ACC112 (cell line): ENCODE measurements at regions not wholly inside any gene's neighbourhood (a gene's known extent, or its start where the extent isn't known, plus 50 kb on each side); places are given as distances from the start of the nearest gene placed in this dataset.

Experiments used
- H2AFZ ChIP-seq: fragments of 200-600 bp; sonication (generic); one replicate; pipeline ENCODE4 v1.6.0; 2017; ENCODE audit warnings: antibody characterized with exemption, low read length; ENCODE audit not compliant: unreplicated experiment
- H3K27ac ChIP-seq: fragments of 200-600 bp; sonication (generic); 2 replicates; pipeline ENCODE4 v1.5.1; 2014; ENCODE audit warnings: low read depth, mild to moderate bottlenecking, antibody characterized with exemption, low read length, moderate library complexity
- H3K27me3 ChIP-seq: fragments of 200-600 bp; sonication (generic); 2 replicates; pipeline ENCODE4 v1.6.1; 2014; ENCODE audit warnings: mild to moderate bottlenecking, antibody characterized with exemption, low read length, moderate library complexity, mixed read lengths; ENCODE audit not compliant: insufficient read depth
- H3K36me3 ChIP-seq: fragments of 200-600 bp; sonication (generic); 2 replicates; pipeline ENCODE4 v1.6.1; 2016; ENCODE audit warnings: mild to moderate bottlenecking, antibody characterized with exemption, low read length, moderate library complexity, mixed read lengths; ENCODE audit not compliant: insufficient read depth
- H3K4me1 ChIP-seq: fragments of 200-600 bp; sonication (generic); one replicate; pipeline ENCODE4 v1.6.1; 2016; ENCODE audit warnings: low read length, mixed read lengths; ENCODE audit not compliant: insufficient read depth, unreplicated experiment, control insufficient read depth
- H3K4me3 ChIP-seq: fragments of 200-600 bp; sonication (generic); 2 replicates; pipeline ENCODE4 v1.5.1; 2014; ENCODE audit warnings: mild to moderate bottlenecking, low read depth, low read length
- H3K79me2 ChIP-seq: fragments of 200-600 bp; sonication (generic); one replicate; pipeline ENCODE4 v1.6.0; 2016; ENCODE audit warnings: low read length; ENCODE audit not compliant: control insufficient read depth, unreplicated experiment, insufficient read depth

DNA sequence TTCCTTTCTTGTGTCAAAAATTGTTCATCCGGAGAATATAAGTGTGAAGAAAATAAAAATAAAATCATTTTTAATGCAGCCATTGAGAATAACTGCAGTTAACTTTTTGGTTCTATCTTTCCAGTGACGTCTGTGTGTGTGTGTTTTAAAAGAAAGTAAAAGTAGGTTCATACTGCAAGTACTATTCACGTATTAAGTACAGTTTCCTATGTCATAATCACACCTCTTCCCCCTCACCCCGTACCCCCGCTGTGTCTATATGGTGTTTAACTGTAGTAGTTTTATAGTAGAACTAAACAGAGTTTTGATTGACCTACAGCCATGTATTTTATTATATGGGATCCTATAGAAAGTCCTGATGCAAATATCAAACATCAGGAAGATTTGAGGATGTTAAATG lies 78.5 kb upstream of the CLCN4 start:
- Histone ChIP-seq H3K4me3 (no peak overlapping the region), H3K27me3 (no peaks in the 10 kb centered on the region), H3K4me1 (peaks cover 9% of the 10 kb centered on the region), H3K36me3 (peaks cover 5% of the 10 kb centered on the region; the same call in 1 of the 2 replicates), H3K27ac (no peak overlapping the region), H3K79me2 (no peaks in the 10 kb centered on the region), H2AFZ (no peak overlapping the region)

DNA sequence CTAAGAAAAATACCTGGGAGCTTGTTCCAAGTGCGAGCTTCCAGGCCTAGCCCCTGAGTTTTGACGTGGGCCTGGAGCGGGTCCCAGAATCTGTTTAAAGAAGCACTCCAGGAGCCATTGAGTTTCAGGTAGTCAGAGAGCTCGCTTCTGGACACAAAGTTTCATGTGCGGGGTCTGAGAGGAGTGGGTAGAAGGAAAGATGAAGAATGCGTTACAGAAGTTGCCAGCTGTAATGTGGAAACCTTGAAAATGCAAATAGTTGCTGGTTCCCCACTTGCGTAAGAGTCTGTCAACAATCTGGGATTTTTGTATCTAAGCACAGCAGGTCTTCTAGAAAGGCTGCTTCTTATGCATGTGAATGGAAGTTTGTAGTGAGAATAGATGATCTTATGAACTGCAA lies 77.5 kb upstream of the CLCN4 start:
- no peak overlapping the region for H2AFZ ChIP-seq
- H3K79me2 ChIP-seq = no peaks in the 10 kb centered on the region
- H3K4me3 ChIP-seq = no peak overlapping the region
- peaks cover 16% of the 10 kb centered on the region for H3K4me1 ChIP-seq
- H3K27ac ChIP-seq = no peak overlapping the region
- H3K27me3 ChIP-seq = no peaks in the 10 kb centered on the region
- peaks cover 6% of the 10 kb centered on the region; the same call in 1 of the 2 replicates for H3K36me3 ChIP-seq

DNA sequence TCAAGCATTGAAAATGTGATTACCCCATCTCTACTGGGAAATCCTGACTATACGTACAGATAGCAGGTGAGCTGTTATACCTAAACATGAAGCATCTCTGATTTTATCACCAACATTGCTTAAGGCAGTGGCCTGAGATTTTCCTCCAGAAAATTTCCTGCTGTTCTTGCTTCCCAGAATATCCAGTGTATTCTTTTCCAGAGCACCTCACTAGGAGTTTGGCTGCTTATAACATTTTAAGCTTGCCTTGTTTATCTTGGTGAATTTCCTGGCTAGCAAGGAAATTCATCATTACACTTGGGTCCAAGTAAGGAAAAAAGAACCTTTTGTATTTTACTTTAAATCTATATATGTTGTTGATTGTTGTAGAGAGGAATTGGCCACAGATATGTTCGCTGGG lies 73.0 kb upstream of the CLCN4 start:
- H2AFZ ChIP-seq = no peak overlapping the region
- peaks cover 16% of the 10 kb centered on the region for H3K4me1 ChIP-seq
- no peaks in the 10 kb centered on the region for H3K27me3 ChIP-seq

DNA sequence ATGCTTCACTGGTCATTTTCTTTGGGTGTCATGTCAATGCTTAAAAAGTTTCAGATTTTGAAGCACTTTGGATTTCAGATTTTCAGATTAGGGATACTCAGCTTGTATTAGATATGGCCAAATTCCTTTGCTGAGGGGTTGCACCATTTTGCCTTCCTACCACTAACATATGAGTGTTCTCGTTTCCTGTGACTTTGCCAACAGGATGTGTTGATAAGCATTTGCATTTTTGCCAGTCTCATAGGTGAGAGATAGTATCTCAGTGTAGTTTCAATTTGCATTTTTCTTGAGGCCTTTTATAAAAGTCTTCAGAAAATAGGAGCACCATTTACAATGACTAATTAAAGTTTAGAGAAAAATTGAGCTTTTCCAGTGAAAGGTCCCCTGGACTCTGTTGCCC lies 71.6 kb upstream of the CLCN4 start:
- Histone ChIP-seq H2AFZ (no peak overlapping the region), H3K79me2 (no peaks in the 10 kb centered on the region), H3K4me3 (no peak overlapping the region), H3K27me3 (no peaks in the 10 kb centered on the region), H3K4me1 (peaks cover 30% of the 10 kb centered on the region), H3K36me3 (peaks cover 13% of the 10 kb centered on the region; the same call in 1 of the 2 replicates), H3K27ac (no peak overlapping the region)

More for the DNA sequence above, 73.0 kb upstream of the CLCN4 start:
- Histone ChIP-seq H3K27ac (peak overlapping the region; percentile 69), H3K36me3 (peaks cover 10% of the 10 kb centered on the region; the same call in 1 of the 2 replicates), H3K79me2 (no peaks in the 10 kb centered on the region), H3K4me3 (no peak overlapping the region)

DNA sequence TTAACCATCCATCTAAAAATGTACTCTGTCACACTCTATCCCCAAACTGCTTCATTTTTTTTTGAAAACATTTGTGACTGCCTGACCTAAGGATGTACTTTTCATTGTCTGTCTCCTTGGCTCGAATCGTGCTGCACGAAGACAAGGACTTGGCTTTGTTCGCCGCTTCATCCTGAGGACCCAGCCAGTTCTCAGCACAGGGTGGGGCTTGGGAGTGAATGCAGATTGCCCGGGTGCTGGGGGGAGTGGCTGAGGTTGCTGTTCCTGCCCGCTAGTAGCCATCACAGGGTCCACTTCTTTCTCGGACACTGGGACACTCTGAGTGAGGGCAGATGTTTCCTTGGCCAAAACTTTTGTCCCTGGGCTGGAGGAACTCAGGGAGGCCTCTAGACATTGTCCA lies 70.1 kb upstream of the CLCN4 start:
- Histone ChIP-seq H3K4me3 (no peak overlapping the region), H3K27me3 (no peaks in the 10 kb centered on the region), H2AFZ (no peak overlapping the region), H3K36me3 (peaks cover 15% of the 10 kb centered on the region), H3K79me2 (no peaks in the 10 kb centered on the region), H3K27ac (no peak overlapping the region), H3K4me1 (peaks cover 30% of the 10 kb centered on the region)

DNA sequence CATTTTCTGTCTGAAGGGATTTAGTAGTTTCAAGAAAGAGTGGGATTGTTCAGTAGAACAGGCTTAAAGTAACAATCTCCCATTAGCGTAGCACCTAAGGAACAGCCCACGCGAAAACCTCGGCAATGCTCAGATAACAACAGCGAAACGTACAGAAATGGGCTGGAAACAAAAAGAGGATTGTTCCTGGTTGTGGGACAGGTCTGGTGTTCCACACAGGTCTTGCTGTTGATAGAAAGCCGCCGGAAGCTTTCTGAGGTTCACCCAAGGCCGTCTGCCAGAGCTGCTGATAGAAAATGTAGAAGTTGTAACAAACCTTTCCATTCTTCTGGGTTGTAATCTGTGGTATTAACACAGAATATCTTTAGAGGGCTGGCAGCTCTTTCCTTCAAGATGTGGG lies 69.4 kb upstream of the CLCN4 start:
- H3K79me2 ChIP-seq = no peaks in the 10 kb centered on the region
- H3K4me3 ChIP-seq = no peak overlapping the region
- H3K4me1 ChIP-seq = peaks cover 30% of the 10 kb centered on the region
- peaks cover 15% of the 10 kb centered on the region for H3K36me3 ChIP-seq
- H3K27ac ChIP-seq = no peak overlapping the region
- no peak overlapping the region for H2AFZ ChIP-seq
- H3K27me3 ChIP-seq = no peaks in the 10 kb centered on the region

DNA sequence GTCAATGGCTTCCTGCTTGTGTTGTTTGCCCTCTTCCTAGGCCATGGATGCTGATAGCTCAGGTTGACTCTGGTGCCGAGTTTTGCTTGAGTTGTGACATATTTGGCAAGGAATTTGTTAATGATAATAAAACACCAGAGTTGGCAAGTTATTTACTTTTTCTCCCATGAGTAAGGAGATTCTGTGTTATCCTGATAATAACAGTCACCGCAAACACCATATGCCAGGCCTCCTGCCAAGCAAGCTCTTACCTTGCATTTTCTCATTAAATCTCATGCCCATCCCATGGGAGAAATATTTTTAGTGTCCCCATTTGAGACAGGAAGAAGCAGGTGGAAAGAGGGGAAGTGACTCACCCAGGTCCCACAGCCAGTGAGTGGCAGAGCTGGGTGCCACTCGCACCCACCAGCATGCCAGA lies 67.4 kb upstream of the CLCN4 start:
- no peaks in the 10 kb centered on the region for H3K27me3 ChIP-seq
- peaks cover 13% of the 10 kb centered on the region for H3K4me1 ChIP-seq
- H3K27ac ChIP-seq = no peak overlapping the region
- no peak overlapping the region for H2AFZ ChIP-seq
- H3K79me2 ChIP-seq = no peaks in the 10 kb centered on the region
- H3K36me3 ChIP-seq = peaks cover 17% of the 10 kb centered on the region
- H3K4me3 ChIP-seq = no peak overlapping the region

DNA sequence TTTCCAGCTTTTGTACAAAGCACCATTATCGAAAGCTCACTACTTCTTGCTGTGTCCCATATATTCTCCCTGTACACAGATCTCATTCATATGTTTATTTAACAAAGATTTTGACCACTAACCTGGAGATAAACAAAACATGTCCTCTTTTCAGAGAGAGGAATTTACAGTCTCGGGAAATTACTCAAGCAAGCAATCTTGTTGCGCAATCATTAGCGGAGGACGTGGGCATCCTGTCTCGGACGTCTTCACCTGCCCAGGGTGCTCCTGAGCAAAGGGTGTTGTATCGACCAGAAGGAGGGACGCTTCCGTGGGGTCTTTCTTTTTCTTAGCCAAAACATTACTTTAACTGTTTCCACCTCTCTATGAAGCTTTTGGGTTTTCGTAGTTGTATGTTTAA lies 66.5 kb upstream of the CLCN4 start:
- H3K27me3 ChIP-seq = no peaks in the 10 kb centered on the region
- H2AFZ ChIP-seq = no peak overlapping the region

DNA sequence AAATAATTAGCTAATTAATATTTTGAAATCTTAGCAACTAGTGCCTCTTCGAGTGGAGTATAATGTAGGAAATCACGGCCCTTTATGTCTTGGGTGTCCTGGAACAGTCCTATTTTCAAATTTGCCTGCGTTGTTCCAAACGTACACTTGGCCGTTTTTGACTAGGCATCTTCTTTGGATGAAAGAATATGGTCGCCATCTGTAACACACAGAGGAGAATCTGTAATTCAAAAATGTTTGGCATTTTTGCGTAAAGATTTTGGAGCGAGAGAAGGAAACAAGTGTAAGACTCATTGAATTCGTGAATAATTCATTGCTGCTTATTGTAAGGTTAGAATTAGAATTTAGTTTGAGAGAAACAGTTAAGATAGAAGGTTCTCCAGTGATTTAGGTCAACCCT lies 61.5 kb upstream of the CLCN4 start:
- no peak overlapping the region for H3K27ac ChIP-seq
- H2AFZ ChIP-seq = no peak overlapping the region
- H3K4me3 ChIP-seq = no peak overlapping the region
- peaks cover 18% of the 10 kb centered on the region for H3K4me1 ChIP-seq
- peaks cover 2% of the 10 kb centered on the region for H3K79me2 ChIP-seq
- peaks cover 22% of the 10 kb centered on the region for H3K36me3 ChIP-seq
- no peaks in the 10 kb centered on the region for H3K27me3 ChIP-seq

More for the DNA sequence above, 66.5 kb upstream of the CLCN4 start:
- Histone ChIP-seq H3K79me2 (no peaks in the 10 kb centered on the region), H3K36me3 (peaks cover 14% of the 10 kb centered on the region), H3K27ac (no peak overlapping the region), H3K4me3 (no peak overlapping the region), H3K4me1 (peaks cover 13% of the 10 kb centered on the region)

DNA sequence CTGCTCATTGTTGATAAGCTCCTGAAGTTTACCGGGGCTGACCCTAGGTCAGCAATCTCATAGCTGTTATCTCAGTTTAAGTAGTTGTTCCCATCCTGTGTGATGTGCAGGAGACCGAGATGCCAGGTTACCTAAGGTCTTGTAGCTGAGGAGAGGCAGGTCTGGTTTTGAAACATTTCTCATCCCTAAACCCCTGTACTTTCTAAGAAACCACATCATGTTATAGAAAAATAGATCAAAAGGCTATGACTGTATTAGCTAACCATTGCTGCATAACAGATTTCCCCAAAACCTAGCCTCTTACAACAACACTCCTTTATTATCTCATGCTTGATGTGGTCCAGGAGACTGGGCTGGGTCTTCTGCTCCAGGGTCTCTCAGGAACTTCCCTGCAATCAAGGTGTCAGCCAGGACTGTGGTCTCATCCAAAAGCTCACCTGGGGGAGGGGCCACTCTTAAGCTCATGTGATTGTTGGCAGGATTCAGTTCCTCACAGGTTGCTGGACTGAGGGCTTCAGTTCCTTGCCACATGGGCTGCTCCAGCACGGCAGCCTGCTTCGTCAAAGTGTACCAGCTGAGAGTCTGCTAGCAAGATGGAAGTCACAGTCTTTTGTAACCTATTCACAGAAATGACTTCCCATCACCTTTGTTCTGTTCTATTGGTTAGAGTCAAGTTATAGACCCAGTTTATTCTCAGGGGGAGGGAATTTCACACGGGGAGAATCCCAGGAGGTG lies 60.9 kb upstream of the CLCN4 start:
- Histone ChIP-seq H3K4me1 (peaks cover 20% of the 10 kb centered on the region), H3K4me3 (no peak overlapping the region), H3K27me3 (no peaks in the 10 kb centered on the region), H3K79me2 (peaks cover 2% of the 10 kb centered on the region), H2AFZ (no peak overlapping the region), H3K36me3 (peaks cover 26% of the 10 kb centered on the region), H3K27ac (no peak overlapping the region)

DNA sequence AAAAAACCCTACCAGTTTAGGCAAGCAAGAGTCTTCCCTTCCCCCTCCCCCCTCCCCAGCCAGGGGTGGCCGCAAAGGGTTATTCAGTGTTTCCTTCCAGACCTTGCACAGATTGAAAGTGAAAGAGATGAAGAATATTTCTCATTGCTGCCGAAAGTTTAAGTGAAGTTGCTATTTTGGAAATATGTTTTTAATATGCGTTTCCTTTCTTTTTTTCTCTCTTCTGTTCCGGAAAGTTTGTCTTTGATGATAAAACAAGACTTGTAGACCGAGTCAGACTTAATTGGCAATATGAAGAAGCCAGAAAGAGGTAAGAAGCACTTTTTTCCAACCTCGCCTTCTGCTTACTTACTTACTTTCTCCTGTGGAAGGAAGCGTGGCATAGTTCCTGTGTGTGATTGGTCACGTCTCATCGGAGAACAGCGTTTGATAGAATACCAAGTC lies 58.5 kb upstream of the CLCN4 start:
- Histone ChIP-seq H3K4me3 (peak overlapping the region; percentile 77), H2AFZ (peak overlapping the region; percentile 68), H3K36me3 (peaks cover 19% of the 10 kb centered on the region; the same call in 1 of the 2 replicates), H3K4me1 (peaks cover 23% of the 10 kb centered on the region), H3K27ac (peak overlapping the region; percentile 86), H3K27me3 (no peaks in the 10 kb centered on the region), H3K79me2 (peaks cover 2% of the 10 kb centered on the region)
